ENCODE measurements at regions not wholly inside any gene's neighbourhood (a gene's known extent, or its start where the extent isn't known, plus 50 kb on each side); places are given as distances from the start of the nearest gene placed in this dataset.
"Not testable (repeated sequence)": the region's sequence is repeated elsewhere in the genome, so short reads cannot be mapped to it uniquely, and the experiment has no call there.

GRCh38 chr20:53776858-53777257 lies 183.2 kb upstream of the ZNF217 start:
- no peak for DNase-seq (ENCODE audit: low read depth in 2 of 3, low spot score in 2 of 3)

DNA sequence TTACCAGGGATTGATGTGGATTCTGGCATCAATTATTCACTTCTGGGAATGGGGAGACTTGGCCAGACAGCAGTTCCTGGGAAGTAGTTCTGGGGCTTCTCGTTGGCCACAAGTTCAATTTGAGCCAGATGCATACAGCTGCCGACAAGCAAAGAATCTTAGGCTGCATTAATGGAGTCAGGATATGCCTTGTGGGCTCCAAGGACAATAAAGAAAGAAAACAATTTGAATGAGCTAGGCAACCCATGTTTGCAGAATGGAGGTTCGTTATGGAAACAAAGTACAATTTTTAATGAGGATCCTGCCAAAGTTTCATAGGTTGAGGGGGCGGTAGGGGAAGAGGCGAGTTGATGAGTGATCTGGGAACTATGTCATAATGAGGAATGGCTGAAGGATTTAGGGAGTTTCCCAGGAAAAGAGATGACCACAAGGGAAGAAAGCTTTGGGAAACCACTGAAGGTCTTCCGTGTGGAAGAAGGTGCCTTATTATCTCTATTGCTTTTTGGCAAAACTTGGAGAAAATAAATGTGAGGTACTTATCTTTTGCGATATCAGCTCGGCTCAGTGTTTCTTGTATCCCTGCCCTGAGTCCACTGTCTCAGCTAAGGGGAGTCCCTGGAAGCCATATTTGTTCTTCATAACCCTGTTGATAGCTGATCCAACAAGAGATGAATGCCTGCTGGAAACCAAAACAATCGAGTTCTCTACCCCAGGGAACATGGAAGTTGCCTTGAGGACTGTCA lies 181.0 kb upstream of the ZNF217 start:
- DNase-seq (ENCODE audit: low read depth in 2 of 3, low spot score in 2 of 3): no peak

- DNase-seq (ENCODE audit: low read depth in 2 of 3, low spot score in 2 of 3): no peak
Observed at GRCh38 chr20:53773792-53774401, 180.3 kb upstream of the ZNF217 start.

- DNase-seq (ENCODE audit: low read depth in 2 of 3, low spot score in 2 of 3): not testable (repeated sequence)
Observed at GRCh38 chr20:53773066-53773791, 179.6 kb upstream of the ZNF217 start.

DNA sequence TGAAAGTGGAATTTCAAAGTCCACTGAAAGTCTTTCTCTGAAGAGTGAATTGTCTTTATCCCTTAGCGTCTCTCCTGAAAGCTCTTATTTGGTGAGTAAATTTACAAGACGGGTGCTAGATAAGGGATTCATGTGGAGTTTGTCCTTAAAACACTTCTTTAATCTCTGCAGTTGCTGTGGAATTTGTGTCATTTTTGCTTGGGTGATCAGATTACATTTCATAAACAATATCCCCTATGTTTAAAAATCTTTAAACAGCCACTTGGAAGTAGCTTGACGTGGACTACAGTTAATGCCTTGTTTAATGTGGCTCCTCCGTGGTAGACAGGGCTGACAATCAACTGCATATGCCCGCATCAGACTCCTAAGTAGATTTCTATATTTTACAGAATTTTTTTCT lies 175.4 kb upstream of the ZNF217 start:
- no peak for DNase-seq (ENCODE audit: low read depth in 2 of 3, low spot score in 2 of 3)

- DNase-seq (ENCODE audit: low read depth in 2 of 3, low spot score in 2 of 3): no peak
Observed at GRCh38 chr20:53768329-53768728, 174.7 kb upstream of the ZNF217 start.

- no peak for DNase-seq (ENCODE audit: low read depth in 2 of 3, low spot score in 2 of 3)
Observed at GRCh38 chr20:53767206-53767930, 173.7 kb upstream of the ZNF217 start.

GRCh38 chr20:53764415-53764800 lies 170.8 kb upstream of the ZNF217 start:
- DNase-seq (ENCODE audit: low read depth in 2 of 3, low spot score in 2 of 3): no peak

DNA sequence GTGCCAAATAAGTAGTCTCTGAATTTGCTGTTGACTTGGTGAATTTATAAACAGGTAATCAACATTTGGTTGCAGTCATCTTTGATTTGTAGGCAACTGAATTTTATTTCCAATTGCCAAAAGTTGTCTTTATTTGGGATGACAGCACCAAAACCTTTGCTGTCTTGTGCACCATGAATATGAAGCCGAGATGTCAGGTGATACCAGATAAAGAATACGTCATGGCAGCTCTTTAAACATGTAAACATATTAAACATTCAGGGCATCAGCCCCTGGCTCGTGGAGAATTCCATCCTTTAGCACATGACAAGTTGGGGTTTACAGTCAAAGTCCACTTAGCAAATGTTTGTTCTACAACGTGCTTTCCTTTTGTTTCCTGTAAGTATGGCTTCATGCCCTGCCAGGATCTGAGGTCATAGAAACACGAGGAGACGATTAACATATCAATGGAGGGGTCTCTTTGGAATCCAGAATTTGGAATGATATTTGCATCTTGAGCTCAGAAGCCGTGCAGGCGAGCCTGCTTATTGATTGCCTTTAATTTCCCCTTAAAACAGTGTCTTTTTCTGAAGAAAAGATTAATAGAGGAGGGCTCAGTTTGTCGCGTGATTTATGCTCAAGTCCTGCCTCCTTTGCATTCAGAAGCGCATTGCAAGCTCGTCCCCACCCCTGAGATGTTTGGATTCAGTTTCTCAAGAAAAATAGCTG lies 170.2 kb upstream of the ZNF217 start:
- no peak for DNase-seq (ENCODE audit: low read depth in 2 of 3, low spot score in 2 of 3)

GRCh38 chr20:53762423-53762798 lies 168.8 kb upstream of the ZNF217 start:
- DNase-seq (ENCODE audit: low read depth in 2 of 3, low spot score in 2 of 3): not testable (repeated sequence)

DNA sequence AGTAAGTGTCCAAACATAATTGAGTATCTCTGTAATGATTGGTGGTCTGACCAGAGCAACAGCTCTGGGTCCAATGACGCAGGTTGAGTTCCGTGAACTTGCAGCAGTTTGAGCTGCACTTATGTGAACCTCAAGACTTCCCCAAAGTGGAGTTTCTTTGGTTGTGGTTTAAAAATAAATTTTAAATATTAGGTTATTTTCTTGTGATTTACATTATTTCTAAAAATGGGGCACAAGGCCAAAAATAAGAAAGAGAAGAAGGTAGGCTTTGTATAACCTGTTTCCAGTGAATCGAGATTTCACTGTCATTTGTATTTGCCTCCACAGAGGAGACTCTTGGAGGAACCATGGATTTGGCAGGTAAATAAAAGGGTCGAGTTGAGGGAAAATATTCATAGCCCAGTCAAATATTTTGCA lies 166.4 kb upstream of the ZNF217 start:
- DNase-seq (ENCODE audit: low read depth in 2 of 3, low spot score in 2 of 3): no peak

GRCh38 chr20:53757472-53757913 lies 163.9 kb upstream of the ZNF217 start:
- DNase-seq (ENCODE audit: low read depth in 2 of 3, low spot score in 2 of 3): no peak

- no peak for DNase-seq (ENCODE audit: low read depth in 2 of 3, low spot score in 2 of 3)
Observed at GRCh38 chr20:53755733-53756531, 162.3 kb upstream of the ZNF217 start.

DNA sequence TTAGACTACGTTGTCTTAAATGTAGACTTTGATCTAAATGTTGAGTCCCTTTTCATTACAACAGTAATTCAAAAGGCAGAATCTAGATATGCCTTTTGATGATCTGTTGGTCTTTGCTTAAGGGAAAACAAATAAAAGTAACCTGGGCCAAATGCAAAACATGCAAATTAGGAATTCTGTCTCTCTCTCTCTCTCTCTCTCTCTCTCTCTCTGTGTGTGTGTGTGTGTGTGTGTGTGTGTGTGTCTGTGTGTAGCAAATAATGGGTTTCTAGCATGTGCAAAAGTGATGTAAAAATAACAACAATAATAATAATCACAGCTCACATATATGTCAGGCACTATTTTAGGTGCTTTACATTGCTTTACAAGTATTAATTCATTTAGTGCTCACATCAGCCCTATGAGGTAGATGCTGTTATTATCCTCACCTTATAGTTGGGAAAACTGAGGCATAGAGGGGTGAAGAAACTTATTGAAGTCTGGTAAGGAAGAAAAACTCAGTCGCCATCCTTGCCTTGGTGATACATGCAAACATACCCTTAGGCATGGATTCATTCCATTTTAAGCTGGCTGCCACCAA lies 160.3 kb upstream of the ZNF217 start:
- no peak for DNase-seq (ENCODE audit: low read depth in 2 of 3, low spot score in 2 of 3)

GRCh38 chr20:53752971-53753879 lies 159.6 kb upstream of the ZNF217 start:
- DNase-seq (ENCODE audit: low read depth in 2 of 3, low spot score in 2 of 3): no peak

DNA sequence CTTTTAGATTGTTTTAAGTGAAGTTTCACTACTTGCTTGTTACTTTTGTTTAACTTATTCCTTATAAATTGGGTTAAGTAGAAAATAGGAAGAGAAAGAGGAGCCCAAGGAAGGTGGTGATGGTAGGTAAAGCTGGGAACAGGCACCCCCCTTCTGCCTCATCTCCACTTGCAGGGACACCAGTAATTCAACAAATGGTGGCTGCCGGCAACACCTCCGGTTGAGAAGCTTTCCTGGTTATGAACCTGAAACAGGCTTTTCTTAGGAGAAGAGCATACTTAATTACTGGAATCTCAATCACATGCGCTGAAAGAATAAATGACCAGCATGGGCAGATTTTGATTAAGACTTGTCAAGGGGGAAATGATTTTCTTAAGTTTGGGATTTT lies 158.9 kb upstream of the ZNF217 start:
- DNase-seq (ENCODE audit: low read depth in 2 of 3, low spot score in 2 of 3): no peak

GRCh38 chr20:53751620-53752318 lies 158.1 kb upstream of the ZNF217 start:
- no peak for DNase-seq (ENCODE audit: low read depth in 2 of 3, low spot score in 2 of 3)

Data from activated CD8-positive, alpha-beta memory T cell treated with anti-CD3 and anti-CD28 coated beads for 48 hours (primary cell).